NB4 (cell line): ENCODE measurements at regions not wholly inside any gene's neighbourhood (a gene's known extent, or its start where the extent isn't known, plus 50 kb on each side); places are given as distances from the start of the nearest gene placed in this dataset.

Experiments
- CTCF ChIP-seq: IDR thresholded peaks from one replicate; pipeline ENCODE4 v1.5.1; 2012; ENCODE audit warnings: low read depth, low read length
- MAX ChIP-seq: IDR thresholded peaks from 2 replicates; pipeline ENCODE4 v1.6.1; 2011; ENCODE audit warnings: low read depth, low read length
- POLR2A ChIP-seq: IDR thresholded peaks from 2 replicates; pipeline ENCODE4 v1.6.1; 2011; ENCODE audit warnings: mild to moderate bottlenecking; ENCODE audit not compliant: insufficient read length; ENCODE audit errors: extremely low read depth

- TF ChIP-seq CTCF (no peak), POLR2A (no peak), MAX (no peak)
Measured at GRCh38 chr12:114163771-114164170, 197.6 kb upstream of the RBM19 start.
